A549 (cell line): ENCODE measurements at regions not wholly inside any gene's neighbourhood (a gene's known extent, or its start where the extent isn't known, plus 50 kb on each side); places are given as distances from the start of the nearest gene placed in this dataset.

ENCODE experiments used
- ATAC-seq, 2 experiments: fragments of 200-7000 bp in 1 of 2; fragments of >200 bp in 1 of 2; cut with Nextera tagmentation in 1 of 2; cut with Tn5 transposase in 1 of 2; 3 replicates each; pipeline versions ENCODE4 v1.8.0 to v1.9.1; 2018 to 2020; ENCODE audit warnings: mild to moderate bottlenecking in 1 of 2, moderate library complexity in 1 of 2
- CTCF ChIA-PET: fragments of 300-600 bp; sonication (Branson Sonifier 250); formaldehyde crosslinking; extraction: SDS; loops from one replicate; lab custom pipeline; 2021; ENCODE audit warnings: antibody characterized with exemption, inconsistent platforms; lab: Yijun Ruan, JAX
- POLR2A ChIA-PET: fragments of 350-600 bp; formaldehyde crosslinking; extraction: SDS; loops from one replicate; lab custom pipeline; 2021; ENCODE audit warnings: antibody characterized with exemption, inconsistent platforms; lab: Yijun Ruan, JAX
- DNase-seq, 2 experiments: peaks; one replicate each; pipeline versions ENCODE4 v3.0.0 to v3.0.0-alpha.2; 2011 to 2016; ENCODE audit warnings: low read depth in 1 of 2, low spot score in 1 of 2
- FAIRE-seq: peaks from 2 replicates; lab custom pipeline; 2011; peaks lifted over from hg19 to GRCh38; lab: Jason Lieb, UNC
- H3K27ac ChIP-seq, 2 experiments: fragments of >200 bp; sonication (Bioruptor Twin); formaldehyde crosslinking; 3 replicates each; pipeline ENCODE4 v1.5.1; 2016 to 2017
- H3K4me1 ChIP-seq: fragments of >200 bp; sonication (Bioruptor Twin); formaldehyde crosslinking; 3 replicates; pipeline ENCODE4 v1.6.1; 2016
- H3K4me2 ChIP-seq: fragments of >200 bp; sonication (Bioruptor Twin); formaldehyde crosslinking; 3 replicates; pipeline ENCODE4 v1.6.1; 2016
- H3K4me3 ChIP-seq: fragments of >200 bp; sonication (Bioruptor Twin); formaldehyde crosslinking; 3 replicates; pipeline ENCODE4 v1.5.1; 2016
- H3K9me3 ChIP-seq: fragments of >200 bp; sonication (Bioruptor Twin); formaldehyde crosslinking; 3 replicates; pipeline ENCODE4 v1.6.1; 2016
- ATOH8 ChIP-seq: fragments of 250-450 bp; sonication (Bioruptor Pico); IDR thresholded peaks from 2 replicates; pipeline ENCODE4 v1.5.0; 2020; ENCODE audit warnings: low read depth, mild to moderate bottlenecking, moderate library complexity
- CBX8 ChIP-seq: fragments of 200-600 bp; sonication (generic); IDR thresholded peaks from 2 replicates; pipeline ENCODE4 v1.6.1; 2016
- E2F6 ChIP-seq: IDR thresholded peaks from 2 replicates; pipeline ENCODE4 v1.6.1; 2012; ENCODE audit warnings: low read depth, borderline replicate concordance
- EHF ChIP-seq: fragments of 250-450 bp; sonication (Bioruptor Pico); IDR thresholded peaks from 2 replicates; pipeline ENCODE4 v1.5.0; 2020; ENCODE audit warnings: mild to moderate bottlenecking
- EHMT2 ChIP-seq: fragments of 200-600 bp; sonication (generic); IDR thresholded peaks from 2 replicates; pipeline ENCODE4 v1.6.1; 2016; ENCODE audit warnings: antibody characterized with exemption, low read depth, mild to moderate bottlenecking, moderate library complexity
- ESRRA ChIP-seq: fragments of 150-350 bp; IDR thresholded peaks from 2 replicates; pipeline ENCODE4 v1.6.1; 2014; ENCODE audit warnings: mild to moderate bottlenecking, low read length, borderline replicate concordance
- FOSL2 ChIP-seq, 2 experiments: fragments of 450-650 bp in 1 of 2; fragments of >200 bp in 1 of 2; sonication (Bioruptor Twin) in 1 of 2; formaldehyde crosslinking; IDR thresholded peaks; 2 replicates each; pipeline versions ENCODE4 v1.5.0 to v1.6.1; 2016 to 2020; ENCODE audit warnings: mild to moderate bottlenecking in 1 of 2, moderate library complexity in 1 of 2
- GATA3 ChIP-seq: IDR thresholded peaks from 2 replicates; pipeline ENCODE4 v1.6.1; 2012; ENCODE audit warnings: borderline replicate concordance
- HOXB13 ChIP-seq: fragments of 250-450 bp; sonication (Bioruptor Pico); IDR thresholded peaks from 2 replicates; pipeline ENCODE4 v1.5.0; 2020; ENCODE audit warnings: low read depth, mild to moderate bottlenecking, moderate library complexity
- MAFK ChIP-seq: fragments of 450-650 bp; IDR thresholded peaks from 2 replicates; pipeline ENCODE4 v1.6.1; 2014; ENCODE audit not compliant: partially characterized antibody
- NFE2L2 ChIP-seq: fragments of 150-350 bp; conservative IDR thresholded peaks from 2 replicates; pipeline ENCODE4 v1.6.1; 2014; ENCODE audit warnings: low read length
- NR3C1 ChIP-seq: fragments of >200 bp; sonication (Bioruptor Twin); formaldehyde crosslinking; IDR thresholded peaks from 3 replicates; pipeline ENCODE4 v1.6.1; 2017
- POLR2AphosphoS2 ChIP-seq: conservative IDR thresholded peaks from 2 replicates; pipeline ENCODE4 v1.6.1; 2012; ENCODE audit warnings: low read length, improper control_type of control experiment, inconsistent platforms
- RCOR1 ChIP-seq: fragments of 150-350 bp; IDR thresholded peaks from 2 replicates; pipeline ENCODE4 v1.6.1; 2014; ENCODE audit warnings: antibody characterized with exemption, low read length, low read depth
- RFX5 ChIP-seq: fragments of 450-650 bp; IDR thresholded peaks from 2 replicates; pipeline ENCODE4 v1.7.1; 2014; ENCODE audit warnings: antibody characterized with exemption, mild to moderate bottlenecking, moderate library complexity
- ZC3H11A ChIP-seq: fragments of 450-650 bp; IDR thresholded peaks from 2 replicates; pipeline ENCODE4 v1.6.1; 2014; ENCODE audit warnings: antibody characterized with exemption, mild to moderate bottlenecking
- ZFP36 ChIP-seq: fragments of 450-650 bp; IDR thresholded peaks from 2 replicates; pipeline ENCODE4 v1.6.1; 2014; ENCODE audit warnings: borderline replicate concordance; ENCODE audit not compliant: partially characterized antibody
- WGBS: methylation state at CpG from one replicate; pipeline ENCODE4 v1.1.6; 2017; ENCODE audit errors: missing lambda C conversion rate; 5-methylcytosine and 5-hydroxymethylcytosine counted together
- TF ChIP-seq, protein P1 (sequence below): fragments of 250-450 bp; sonication (Bioruptor Pico); IDR thresholded peaks from 2 replicates; pipeline ENCODE4 v1.5.0; 2021; ENCODE audit warnings: mild to moderate bottlenecking, moderate library complexity, borderline replicate concordance
- TF ChIP-seq, protein P2 (sequence below): IDR thresholded peaks from 2 replicates; pipeline ENCODE4 v1.6.1; 2012
- TF ChIP-seq, protein P3 (sequence below): fragments of 150-350 bp; IDR thresholded peaks from 2 replicates; pipeline ENCODE4 v1.6.1; 2014; ENCODE audit warnings: low read depth, mild to moderate bottlenecking, low read length
- TF ChIP-seq, protein P4 (sequence below): fragments of >200 bp; sonication (Bioruptor Twin); formaldehyde crosslinking; IDR thresholded peaks from 2 replicates; pipeline ENCODE4 v1.6.1; 2016
- TF ChIP-seq, protein P5 (sequence below): fragments of >200 bp; sonication (Bioruptor Twin); formaldehyde crosslinking; IDR thresholded peaks from 3 replicates; pipeline ENCODE4 v1.6.1; 2016
- TF ChIP-seq, protein P6 (sequence below): fragments of 450-650 bp; IDR thresholded peaks from 2 replicates; pipeline ENCODE4 v1.6.1; 2014; ENCODE audit warnings: antibody characterized with exemption
- TF ChIP-seq, protein P7 (sequence below): IDR thresholded peaks from 2 replicates; pipeline ENCODE4 v1.6.1; 2012

DNA sequence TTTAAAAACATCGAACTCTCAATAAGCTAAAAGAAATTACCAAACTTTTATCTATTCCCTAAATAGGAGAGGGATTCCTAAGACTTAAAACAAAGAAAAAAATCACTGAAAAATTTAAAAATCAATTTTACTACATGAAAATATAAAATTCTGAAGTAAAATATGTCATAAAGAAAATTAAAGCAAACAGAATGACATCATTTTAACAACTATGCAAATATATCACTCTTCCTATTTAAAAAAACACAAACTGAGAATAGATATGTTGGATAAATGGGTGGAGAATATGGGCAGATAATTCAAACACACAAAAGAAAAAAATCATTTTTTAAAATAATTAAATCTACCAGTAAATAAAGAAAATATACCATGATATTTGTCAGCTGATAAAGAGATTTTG lies 510.0 kb downstream of the BCL11B start:
- 2% methylated on average over 1 of the region's 1 CpG for WGBS
- no peak for ATAC-seq
- peaks cover 7% of the 10 kb centered on the region; the same call in 2 of the 3 replicates for H3K9me3 ChIP-seq
- no peak for FAIRE-seq
- POLR2A ChIA-PET = no interaction called here
- no peak overlapping the region for H3K4me2 ChIP-seq
- no peak for TF ChIP-seq ESRRA
- no peak for TF ChIP-seq CBX8
- no peak for TF ChIP-seq FOSL2 (IDR thresholded peaks at IDR 0.05)
- no peak for TF ChIP-seq FOSL2 (CRISPR knock-in tag; IDR thresholded peaks at IDR 0.05)
- TF ChIP-seq E2F6 = no peak
- TF ChIP-seq RFX5 = no peak
- no peak for TF ChIP-seq POLR2AphosphoS2
- TF ChIP-seq, protein P1, sequence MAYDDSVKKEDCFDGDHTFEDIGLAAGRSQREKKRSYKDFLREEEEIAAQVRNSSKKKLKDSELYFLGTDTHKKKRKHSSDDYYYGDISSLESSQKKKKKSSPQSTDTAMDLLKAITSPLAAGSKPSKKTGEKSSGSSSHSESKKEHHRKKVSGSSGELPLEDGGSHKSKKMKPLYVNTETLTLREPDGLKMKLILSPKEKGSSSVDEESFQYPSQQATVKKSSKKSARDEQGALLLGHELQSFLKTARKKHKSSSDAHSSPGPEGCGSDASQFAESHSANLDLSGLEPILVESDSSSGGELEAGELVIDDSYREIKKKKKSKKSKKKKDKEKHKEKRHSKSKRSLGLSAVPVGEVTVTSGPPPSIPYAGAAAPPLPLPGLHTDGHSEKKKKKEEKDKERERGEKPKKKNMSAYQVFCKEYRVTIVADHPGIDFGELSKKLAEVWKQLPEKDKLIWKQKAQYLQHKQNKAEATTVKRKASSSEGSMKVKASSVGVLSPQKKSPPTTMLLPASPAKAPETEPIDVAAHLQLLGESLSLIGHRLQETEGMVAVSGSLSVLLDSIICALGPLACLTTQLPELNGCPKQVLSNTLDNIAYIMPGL (CRISPR knock-in tag) = no peak
- TF ChIP-seq NR3C1 = no peak
- TF ChIP-seq, protein P2, sequence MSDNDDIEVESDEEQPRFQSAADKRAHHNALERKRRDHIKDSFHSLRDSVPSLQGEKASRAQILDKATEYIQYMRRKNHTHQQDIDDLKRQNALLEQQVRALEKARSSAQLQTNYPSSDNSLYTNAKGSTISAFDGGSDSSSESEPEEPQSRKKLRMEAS = no peak
- TF ChIP-seq, protein P3, sequence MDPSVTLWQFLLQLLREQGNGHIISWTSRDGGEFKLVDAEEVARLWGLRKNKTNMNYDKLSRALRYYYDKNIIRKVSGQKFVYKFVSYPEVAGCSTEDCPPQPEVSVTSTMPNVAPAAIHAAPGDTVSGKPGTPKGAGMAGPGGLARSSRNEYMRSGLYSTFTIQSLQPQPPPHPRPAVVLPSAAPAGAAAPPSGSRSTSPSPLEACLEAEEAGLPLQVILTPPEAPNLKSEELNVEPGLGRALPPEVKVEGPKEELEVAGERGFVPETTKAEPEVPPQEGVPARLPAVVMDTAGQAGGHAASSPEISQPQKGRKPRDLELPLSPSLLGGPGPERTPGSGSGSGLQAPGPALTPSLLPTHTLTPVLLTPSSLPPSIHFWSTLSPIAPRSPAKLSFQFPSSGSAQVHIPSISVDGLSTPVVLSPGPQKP = no peak
- no peak for DNase-seq
- H3K27ac ChIP-seq = no peak overlapping the region
- CTCF ChIA-PET = interaction anchor here (1.1 kb wide), 1 partner anchor 32 kb away, joined by 3 read pairs; no protein-coding TSS in a partner anchor
- H3K4me1 ChIP-seq = no peaks in the 10 kb centered on the region
- no peak overlapping the region for H3K4me3 ChIP-seq

GRCh38 chr14:98766818-98767217 lies 505.2 kb downstream of the BCL11B start:
- FAIRE-seq (no peak), DNase-seq (no peak), ATAC-seq (no peak)
- Histone ChIP-seq H3K4me2 (no peak overlapping the region), H3K4me1 (no peaks in the 10 kb centered on the region), H3K9me3 (peaks cover 7% of the 10 kb centered on the region; the same call in 2 of the 3 replicates), H3K4me3 (no peak overlapping the region), H3K27ac (no peak overlapping the region)
- POLR2A ChIA-PET = interaction anchor here (0.5 kb wide), 1 partner anchor 224 kb away, joined by 4 read pairs; no protein-coding TSS in a partner anchor
- 3% methylated on average over 4 of the region's 4 CpGs for WGBS
- TF ChIP-seq, protein P4, sequence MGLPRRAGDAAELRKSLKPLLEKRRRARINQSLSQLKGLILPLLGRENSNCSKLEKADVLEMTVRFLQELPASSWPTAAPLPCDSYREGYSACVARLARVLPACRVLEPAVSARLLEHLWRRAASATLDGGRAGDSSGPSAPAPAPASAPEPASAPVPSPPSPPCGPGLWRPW = no peak
- no peak for TF ChIP-seq EHF (CRISPR knock-in tag)
- no peak for TF ChIP-seq ZC3H11A
- TF ChIP-seq ATOH8 = no peak
- no peak for TF ChIP-seq NFE2L2
- no peak for TF ChIP-seq GATA3
- TF ChIP-seq, protein P5, sequence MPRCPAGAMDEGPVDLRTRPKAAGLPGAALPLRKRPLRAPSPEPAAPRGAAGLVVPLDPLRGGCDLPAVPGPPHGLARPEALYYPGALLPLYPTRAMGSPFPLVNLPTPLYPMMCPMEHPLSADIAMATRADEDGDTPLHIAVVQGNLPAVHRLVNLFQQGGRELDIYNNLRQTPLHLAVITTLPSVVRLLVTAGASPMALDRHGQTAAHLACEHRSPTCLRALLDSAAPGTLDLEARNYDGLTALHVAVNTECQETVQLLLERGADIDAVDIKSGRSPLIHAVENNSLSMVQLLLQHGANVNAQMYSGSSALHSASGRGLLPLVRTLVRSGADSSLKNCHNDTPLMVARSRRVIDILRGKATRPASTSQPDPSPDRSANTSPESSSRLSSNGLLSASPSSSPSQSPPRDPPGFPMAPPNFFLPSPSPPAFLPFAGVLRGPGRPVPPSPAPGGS = no peak
- TF ChIP-seq, protein P6, sequence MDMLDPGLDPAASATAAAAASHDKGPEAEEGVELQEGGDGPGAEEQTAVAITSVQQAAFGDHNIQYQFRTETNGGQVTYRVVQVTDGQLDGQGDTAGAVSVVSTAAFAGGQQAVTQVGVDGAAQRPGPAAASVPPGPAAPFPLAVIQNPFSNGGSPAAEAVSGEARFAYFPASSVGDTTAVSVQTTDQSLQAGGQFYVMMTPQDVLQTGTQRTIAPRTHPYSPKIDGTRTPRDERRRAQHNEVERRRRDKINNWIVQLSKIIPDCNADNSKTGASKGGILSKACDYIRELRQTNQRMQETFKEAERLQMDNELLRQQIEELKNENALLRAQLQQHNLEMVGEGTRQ = no peak
- TF ChIP-seq RCOR1 = no peak
- no peak for TF ChIP-seq ZFP36
- TF ChIP-seq EHMT2 = no peak
- TF ChIP-seq MAFK = no peak
- TF ChIP-seq, protein P2 = no peak
- TF ChIP-seq, protein P7, sequence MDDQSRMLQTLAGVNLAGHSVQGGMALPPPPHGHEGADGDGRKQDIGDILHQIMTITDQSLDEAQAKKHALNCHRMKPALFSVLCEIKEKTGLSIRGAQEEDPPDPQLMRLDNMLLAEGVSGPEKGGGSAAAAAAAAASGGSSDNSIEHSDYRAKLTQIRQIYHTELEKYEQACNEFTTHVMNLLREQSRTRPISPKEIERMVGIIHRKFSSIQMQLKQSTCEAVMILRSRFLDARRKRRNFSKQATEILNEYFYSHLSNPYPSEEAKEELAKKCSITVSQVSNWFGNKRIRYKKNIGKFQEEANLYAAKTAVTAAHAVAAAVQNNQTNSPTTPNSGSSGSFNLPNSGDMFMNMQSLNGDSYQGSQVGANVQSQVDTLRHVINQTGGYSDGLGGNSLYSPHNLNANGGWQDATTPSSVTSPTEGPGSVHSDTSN = no peak
- TF ChIP-seq HOXB13 = no peak
- TF ChIP-seq, all 56 proteins: peak for 0
- CTCF ChIA-PET = no interaction called here
